Smooth muscle cell (in vitro differentiated cells): ENCODE measurements at regions not wholly inside any gene's neighbourhood (a gene's known extent, or its start where the extent isn't known, plus 50 kb on each side); places are given as distances from the start of the nearest gene placed in this dataset.

Experiments used
- DNase-seq: peaks from one replicate; lab custom pipeline; 2025; ENCODE audit not compliant: unreplicated experiment; lab: John Stamatoyannopoulos, UW
- H2AFZ ChIP-seq: fragments of 200-600 bp; sonication (generic); 2 replicates; pipeline ENCODE4 v1.6.0; 2016; ENCODE audit warnings: antibody characterized with exemption, low read depth, mild to moderate bottlenecking
- H3F3A ChIP-seq: fragments of 200-600 bp; sonication (generic); 2 replicates; pipeline ENCODE4 v1.6.0; 2017; ENCODE audit warnings: antibody characterized with exemption, low read depth
- H3K27ac ChIP-seq: fragments of 200-600 bp; sonication (generic); 2 replicates; pipeline ENCODE4 v1.5.1; 2016; ENCODE audit warnings: low read depth, mild to moderate bottlenecking
- H3K27me3 ChIP-seq: fragments of 200-600 bp; sonication (generic); 2 replicates; pipeline ENCODE4 v1.6.1; 2016; ENCODE audit warnings: low read depth, mild to moderate bottlenecking
- H3K36me3 ChIP-seq: fragments of 200-600 bp; sonication (generic); 2 replicates; pipeline ENCODE4 v1.5.1; 2016; ENCODE audit warnings: low read depth
- H3K4me1 ChIP-seq: fragments of 200-600 bp; sonication (generic); 2 replicates; pipeline ENCODE4 v1.5.1; 2016; ENCODE audit warnings: low read depth
- H3K4me2 ChIP-seq: fragments of 200-600 bp; sonication (generic); 2 replicates; pipeline ENCODE4 v1.6.0; 2016; ENCODE audit warnings: mild to moderate bottlenecking
- H3K4me3 ChIP-seq: fragments of 200-600 bp; sonication (generic); 2 replicates; pipeline ENCODE4 v1.5.1; 2016; ENCODE audit warnings: mild to moderate bottlenecking
- H3K79me2 ChIP-seq: fragments of 200-600 bp; sonication (generic); 2 replicates; pipeline ENCODE4 v1.6.0; 2016; ENCODE audit warnings: low read depth, mild to moderate bottlenecking
- H3K9ac ChIP-seq: fragments of 200-600 bp; sonication (generic); 2 replicates; pipeline ENCODE4 v1.6.0; 2016; ENCODE audit warnings: low read depth
- H3K9me3 ChIP-seq: fragments of 200-600 bp; sonication (generic); replicated peaks from 2 replicates; pipeline ENCODE4 v1.5.1; 2016; ENCODE audit warnings: low read depth
- H4K20me1 ChIP-seq: fragments of 200-600 bp; sonication (generic); 2 replicates; pipeline ENCODE4 v1.6.0; 2016; ENCODE audit warnings: low read depth
- WGBS: methylation state at CpG from one replicate; pipeline ENCODE4 v1.1.7; 2016; ENCODE audit warnings: low lambda C conversion rate; 5-methylcytosine and 5-hydroxymethylcytosine counted together
- TF ChIP-seq, protein P1 (sequence below): fragments of 200-600 bp; sonication (generic); IDR thresholded peaks from 2 replicates; pipeline ENCODE4 v1.5.1; 2017; ENCODE audit warnings: borderline replicate concordance, mild to moderate bottlenecking, antibody characterized with exemption; ENCODE audit not compliant: insufficient read depth, poor library complexity, severe bottlenecking

DNA sequence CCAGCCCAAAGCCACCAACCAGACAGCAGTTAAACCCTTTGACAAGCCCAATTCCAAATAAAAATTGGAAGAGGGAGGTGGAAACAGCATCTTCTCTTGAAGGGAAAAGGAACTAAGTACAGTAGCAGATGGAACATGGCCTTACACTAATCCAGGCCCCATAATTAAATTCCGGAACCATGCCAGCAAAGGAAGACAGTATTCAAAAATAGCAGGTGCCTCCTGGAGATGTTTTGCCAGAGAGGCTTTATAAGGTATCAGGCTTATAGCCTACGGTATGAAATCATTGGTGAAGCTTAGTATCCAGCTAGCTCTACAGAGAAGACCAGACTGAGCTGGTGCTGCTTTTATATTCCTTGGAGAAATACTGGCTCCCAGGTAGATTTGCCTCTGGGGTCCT, 344.1 kb upstream of the API5 start:
- WGBS: 85% methylated on average over 2 of the region's 2 CpGs
- Histone ChIP-seq H3K4me3 (no peak overlapping the region), H3K9ac (no peak overlapping the region), H3K27ac (no peak overlapping the region), H3K36me3 (no peaks in the 10 kb centered on the region), H2AFZ (no peak overlapping the region), H3K4me2 (no peak overlapping the region), H3F3A (no peaks in the 10 kb centered on the region), H3K27me3 (no peaks in the 10 kb centered on the region), H3K4me1 (no peaks in the 10 kb centered on the region), H4K20me1 (no peaks in the 10 kb centered on the region), H3K79me2 (no peaks in the 10 kb centered on the region), H3K9me3 (no peaks in the 10 kb centered on the region)
- TF ChIP-seq, protein P1, sequence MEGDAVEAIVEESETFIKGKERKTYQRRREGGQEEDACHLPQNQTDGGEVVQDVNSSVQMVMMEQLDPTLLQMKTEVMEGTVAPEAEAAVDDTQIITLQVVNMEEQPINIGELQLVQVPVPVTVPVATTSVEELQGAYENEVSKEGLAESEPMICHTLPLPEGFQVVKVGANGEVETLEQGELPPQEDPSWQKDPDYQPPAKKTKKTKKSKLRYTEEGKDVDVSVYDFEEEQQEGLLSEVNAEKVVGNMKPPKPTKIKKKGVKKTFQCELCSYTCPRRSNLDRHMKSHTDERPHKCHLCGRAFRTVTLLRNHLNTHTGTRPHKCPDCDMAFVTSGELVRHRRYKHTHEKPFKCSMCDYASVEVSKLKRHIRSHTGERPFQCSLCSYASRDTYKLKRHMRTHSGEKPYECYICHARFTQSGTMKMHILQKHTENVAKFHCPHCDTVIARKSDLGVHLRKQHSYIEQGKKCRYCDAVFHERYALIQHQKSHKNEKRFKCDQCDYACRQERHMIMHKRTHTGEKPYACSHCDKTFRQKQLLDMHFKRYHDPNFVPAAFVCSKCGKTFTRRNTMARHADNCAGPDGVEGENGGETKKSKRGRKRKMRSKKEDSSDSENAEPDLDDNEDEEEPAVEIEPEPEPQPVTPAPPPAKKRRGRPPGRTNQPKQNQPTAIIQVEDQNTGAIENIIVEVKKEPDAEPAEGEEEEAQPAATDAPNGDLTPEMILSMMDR: no peak
- no peak for DNase-seq

DNA sequence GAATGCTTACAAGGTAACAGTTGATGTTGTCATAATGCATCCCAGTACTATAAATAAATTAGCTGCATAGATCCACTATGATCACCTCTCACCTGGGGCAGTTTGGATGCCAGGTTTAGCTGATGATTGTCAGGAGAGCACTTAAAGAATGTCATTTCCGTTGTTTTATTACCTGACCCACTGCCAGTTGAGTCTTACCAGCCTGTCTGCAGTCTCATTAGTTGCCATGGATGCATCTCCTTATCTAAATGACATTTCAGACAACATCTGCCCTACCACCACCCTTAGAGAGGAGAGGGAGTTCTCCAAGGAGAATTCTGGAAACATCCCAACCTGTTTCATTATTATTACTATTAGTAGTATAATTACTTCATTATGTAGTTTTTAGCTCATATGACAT, 339.1 kb upstream of the API5 start:
- H2AFZ ChIP-seq: no peak overlapping the region
- H3F3A ChIP-seq: no peaks in the 10 kb centered on the region
- H3K9ac ChIP-seq: no peak overlapping the region
- no peak for DNase-seq
- no peaks in the 10 kb centered on the region for H3K79me2 ChIP-seq
- no peaks in the 10 kb centered on the region for H3K9me3 ChIP-seq
- no peak overlapping the region for H3K27ac ChIP-seq
- no peaks in the 10 kb centered on the region for H3K4me1 ChIP-seq
- no peaks in the 10 kb centered on the region for H4K20me1 ChIP-seq
- H3K4me2 ChIP-seq: no peak overlapping the region
- no peak overlapping the region for H3K4me3 ChIP-seq
- no peaks in the 10 kb centered on the region for H3K36me3 ChIP-seq
- TF ChIP-seq, protein P1: no peak
- whole genome bisulfite sequencing: 20% methylated on average over 1 of the region's 1 CpG
- no peaks in the 10 kb centered on the region for H3K27me3 ChIP-seq

DNA sequence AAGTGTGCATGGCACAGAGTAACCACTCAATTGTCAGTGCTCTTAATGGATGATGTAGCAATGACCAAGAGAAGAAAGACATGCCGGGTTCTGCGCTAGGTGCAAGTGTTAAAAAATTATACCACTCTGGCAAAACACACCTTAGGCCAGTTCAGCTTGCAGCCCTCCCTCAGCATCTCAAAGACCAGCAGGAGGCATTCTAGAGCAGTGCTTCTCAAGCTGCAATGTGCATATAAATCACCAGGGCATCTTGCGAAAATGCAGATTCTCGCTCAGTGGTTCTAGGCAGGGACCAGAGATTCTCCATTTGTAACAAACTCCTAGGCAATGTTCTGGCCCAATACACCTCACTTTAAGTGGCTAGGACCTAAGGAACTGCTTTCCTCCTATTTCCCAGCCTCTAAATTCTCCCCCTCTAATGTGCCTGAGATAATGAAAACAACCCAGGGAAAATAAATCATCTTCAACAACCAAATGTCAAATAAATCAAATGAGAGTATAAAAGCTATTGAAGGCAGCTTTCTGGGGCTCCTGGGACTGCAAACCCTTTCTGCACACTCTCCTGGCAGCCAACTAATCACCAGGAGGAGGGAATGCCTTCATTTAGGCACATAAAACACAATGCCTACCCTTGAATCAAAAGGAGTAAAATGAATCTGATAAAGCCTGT, 337.2 kb upstream of the API5 start:
- Histone ChIP-seq H3K27me3 (no peaks in the 10 kb centered on the region), H3K36me3 (no peaks in the 10 kb centered on the region), H3F3A (no peaks in the 10 kb centered on the region), H3K4me1 (no peaks in the 10 kb centered on the region), H3K9ac (no peak overlapping the region), H3K9me3 (no peaks in the 10 kb centered on the region), H3K4me2 (no peak overlapping the region), H3K4me3 (no peak overlapping the region), H3K79me2 (no peaks in the 10 kb centered on the region), H4K20me1 (no peaks in the 10 kb centered on the region), H2AFZ (no peak overlapping the region), H3K27ac (no peak overlapping the region)
- DNase-seq: no peak
- TF ChIP-seq, protein P1: no peak
- 80% methylated on average over 4 of the region's 4 CpGs for WGBS

DNA sequence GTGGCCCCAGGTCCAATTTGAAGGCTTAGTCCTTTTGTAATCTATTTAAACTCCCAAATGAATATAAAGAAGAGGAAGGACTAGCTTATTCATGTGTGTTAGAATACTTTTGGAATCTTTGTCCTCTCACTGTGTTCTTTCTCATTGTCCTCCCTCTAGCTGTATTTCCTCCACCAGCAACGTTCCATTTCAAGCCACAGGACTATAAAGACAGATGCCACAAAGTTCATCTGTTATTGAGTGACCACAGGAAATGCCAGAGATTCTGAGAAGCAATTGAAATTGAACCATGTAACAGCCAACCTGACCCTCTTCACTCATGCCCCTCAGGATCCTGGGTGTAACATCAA, 336.6 kb upstream of the API5 start:
- H2AFZ ChIP-seq: no peak overlapping the region
- TF ChIP-seq, protein P1: no peak
- no peak for DNase-seq
- H3K27me3 ChIP-seq: no peaks in the 10 kb centered on the region
- H3K4me1 ChIP-seq: no peaks in the 10 kb centered on the region
- H3K27ac ChIP-seq: no peak overlapping the region
- no peak overlapping the region for H3K4me3 ChIP-seq
- H4K20me1 ChIP-seq: no peaks in the 10 kb centered on the region
- H3K4me2 ChIP-seq: no peak overlapping the region
- H3K9ac ChIP-seq: no peak overlapping the region
- no peaks in the 10 kb centered on the region for H3F3A ChIP-seq
- H3K36me3 ChIP-seq: no peaks in the 10 kb centered on the region
- H3K9me3 ChIP-seq: no peaks in the 10 kb centered on the region
- H3K79me2 ChIP-seq: no peaks in the 10 kb centered on the region
- 26% methylated on average over 1 of the region's 1 CpG for WGBS
